ENCODE measurements at regions not wholly inside any gene's neighbourhood (a gene's known extent, or its start where the extent isn't known, plus 50 kb on each side); places are given as distances from the start of the nearest gene placed in this dataset.
"Not testable (repeated sequence)": the region's sequence is repeated elsewhere in the genome, so short reads cannot be mapped to it uniquely, and the experiment has no call there.

- Histone ChIP-seq H3K4me1 (ENCODE audit: insufficient read depth) (peaks cover 6% of the 10 kb centered on the region), H3K9me2 (replicated peaks; ENCODE audit: insufficient read depth) (no peaks in the 10 kb centered on the region), H4K20me1 (ENCODE audit: insufficient read depth, poor library complexity, severe bottlenecking) (no peaks in the 10 kb centered on the region), H3K36me3 (replicated peaks; ENCODE audit: insufficient read depth, low read depth) (no peaks in the 10 kb centered on the region), H2AFZ (no peak overlapping the region), H3K27me3 (peaks cover 38% of the 10 kb centered on the region), H3K27ac (no peak overlapping the region), H3K9me3 (ENCODE audit: low read depth) (no peaks in the 10 kb centered on the region), H3K79me2 (no peaks in the 10 kb centered on the region), H3K4me2 (no peak overlapping the region), H3K4me3 (no peak overlapping the region)
- 77% methylated on average over 3 of the region's 3 CpGs for WGBS (ENCODE audit: low lambda C conversion rate, missing lambda C conversion rate)
- TF ChIP-seq EZH2 (IDR thresholded peaks at IDR 0.05; ENCODE audit: borderline replicate concordance) (no peak), EZH2phosphoT487 (IDR thresholded peaks at IDR 0.05; ENCODE audit: low read depth, severe bottlenecking, unreplicated experiment) (no peak)
- TF ChIP-seq, protein P1, sequence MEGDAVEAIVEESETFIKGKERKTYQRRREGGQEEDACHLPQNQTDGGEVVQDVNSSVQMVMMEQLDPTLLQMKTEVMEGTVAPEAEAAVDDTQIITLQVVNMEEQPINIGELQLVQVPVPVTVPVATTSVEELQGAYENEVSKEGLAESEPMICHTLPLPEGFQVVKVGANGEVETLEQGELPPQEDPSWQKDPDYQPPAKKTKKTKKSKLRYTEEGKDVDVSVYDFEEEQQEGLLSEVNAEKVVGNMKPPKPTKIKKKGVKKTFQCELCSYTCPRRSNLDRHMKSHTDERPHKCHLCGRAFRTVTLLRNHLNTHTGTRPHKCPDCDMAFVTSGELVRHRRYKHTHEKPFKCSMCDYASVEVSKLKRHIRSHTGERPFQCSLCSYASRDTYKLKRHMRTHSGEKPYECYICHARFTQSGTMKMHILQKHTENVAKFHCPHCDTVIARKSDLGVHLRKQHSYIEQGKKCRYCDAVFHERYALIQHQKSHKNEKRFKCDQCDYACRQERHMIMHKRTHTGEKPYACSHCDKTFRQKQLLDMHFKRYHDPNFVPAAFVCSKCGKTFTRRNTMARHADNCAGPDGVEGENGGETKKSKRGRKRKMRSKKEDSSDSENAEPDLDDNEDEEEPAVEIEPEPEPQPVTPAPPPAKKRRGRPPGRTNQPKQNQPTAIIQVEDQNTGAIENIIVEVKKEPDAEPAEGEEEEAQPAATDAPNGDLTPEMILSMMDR (IDR thresholded peaks at IDR 0.05; ENCODE audit: poor library complexity), result no peak
- DNase-seq (ENCODE audit: low spot score), result no peak
Observed at GRCh38 chr6:166251211-166251610, 57.0 kb downstream of the PRR18 start.

- H3K36me3 ChIP-seq (replicated peaks; ENCODE audit: insufficient read depth, low read depth); H3K4me3 ChIP-seq; H3K9me3 ChIP-seq (ENCODE audit: low read depth); DNase-seq (ENCODE audit: low spot score); H3K27ac ChIP-seq; H3K9me2 ChIP-seq (replicated peaks; ENCODE audit: insufficient read depth); H3K79me2 ChIP-seq; H4K20me1 ChIP-seq (ENCODE audit: insufficient read depth, poor library complexity, severe bottlenecking); H2AFZ ChIP-seq; H3K4me2 ChIP-seq; H3K4me1 ChIP-seq (ENCODE audit: insufficient read depth): not testable (repeated sequence)
- peaks cover 30% of the 10 kb centered on the region for H3K27me3 ChIP-seq
- 90% methylated on average over 16 of the region's 16 CpGs for WGBS (ENCODE audit: low lambda C conversion rate, missing lambda C conversion rate)
Observed at GRCh38 chr6:166249061-166249785, 59.0 kb downstream of the PRR18 start.

DNA sequence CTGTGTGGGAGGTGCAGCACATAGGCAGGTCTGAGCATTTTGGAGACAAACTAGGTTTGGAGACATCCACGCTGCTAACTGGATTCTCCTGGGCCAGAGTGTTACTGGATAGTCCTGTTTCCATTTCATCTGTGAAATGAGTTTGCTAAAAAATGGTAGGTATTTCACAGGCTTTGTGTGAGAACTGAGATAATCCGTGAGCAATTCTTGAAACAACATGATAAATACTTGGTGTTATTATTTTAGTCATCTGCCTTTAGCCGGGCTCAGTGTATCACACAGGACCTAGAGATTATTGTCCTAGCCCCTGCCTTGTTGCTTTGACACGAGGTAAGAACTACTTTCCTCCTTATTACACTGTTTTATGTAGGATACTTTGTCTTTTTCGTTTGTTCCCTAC is 63.0 kb downstream of the PRR18 start:
- Histone ChIP-seq H3K4me1 (ENCODE audit: insufficient read depth) (no peaks in the 10 kb centered on the region), H4K20me1 (ENCODE audit: insufficient read depth, poor library complexity, severe bottlenecking) (no peaks in the 10 kb centered on the region), H3K4me2 (no peak overlapping the region), H3K36me3 (replicated peaks; ENCODE audit: insufficient read depth, low read depth) (no peaks in the 10 kb centered on the region), H3K27me3 (peaks cover 24% of the 10 kb centered on the region), H3K9me3 (ENCODE audit: low read depth) (no peaks in the 10 kb centered on the region), H2AFZ (no peak overlapping the region), H3K27ac (no peak overlapping the region), H3K9me2 (replicated peaks; ENCODE audit: insufficient read depth) (no peaks in the 10 kb centered on the region), H3K79me2 (no peaks in the 10 kb centered on the region), H3K4me3 (no peak overlapping the region)
- no peak for DNase-seq (ENCODE audit: low spot score)
- 72% methylated on average over 5 of the region's 5 CpGs for WGBS (ENCODE audit: low lambda C conversion rate, missing lambda C conversion rate)
- TF ChIP-seq EZH2phosphoT487 (IDR thresholded peaks at IDR 0.05; ENCODE audit: low read depth, severe bottlenecking, unreplicated experiment) (no peak), EZH2 (IDR thresholded peaks at IDR 0.05; ENCODE audit: borderline replicate concordance) (no peak)
- TF ChIP-seq, protein P1 (IDR thresholded peaks at IDR 0.05; ENCODE audit: poor library complexity), result no peak

DNA sequence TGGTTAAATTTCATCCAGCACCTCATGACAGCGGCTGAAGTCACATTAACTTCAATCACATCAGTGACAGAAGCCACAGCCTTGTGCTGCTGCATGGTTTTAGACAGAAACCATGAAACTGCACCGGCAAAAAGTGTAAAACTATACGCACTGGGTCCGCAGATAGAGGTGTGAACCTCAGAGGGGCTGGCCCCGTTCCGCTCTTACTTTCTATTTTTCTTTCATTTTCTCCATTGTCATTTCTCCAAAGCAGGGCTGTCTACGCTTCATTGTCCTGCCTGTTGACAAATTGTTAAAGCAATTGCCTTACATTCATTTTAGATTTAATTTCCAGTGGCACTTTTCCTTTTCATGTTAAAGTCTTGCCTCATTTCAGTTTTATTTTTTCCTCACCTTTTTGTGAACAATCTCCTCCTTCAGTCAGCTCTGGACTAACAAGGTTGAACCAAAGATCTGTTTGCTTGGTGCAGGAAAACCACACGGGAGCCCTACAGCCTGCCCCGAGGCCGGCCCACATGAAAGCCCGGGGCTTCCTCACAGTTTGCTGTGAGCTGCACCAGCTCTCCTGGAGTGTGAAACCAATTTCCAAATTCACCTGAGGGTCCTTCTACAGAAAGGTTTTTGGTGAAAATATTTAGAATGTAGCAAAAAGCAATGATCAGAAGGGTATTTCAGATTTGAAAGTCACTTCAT is 63.7 kb downstream of the PRR18 start:
- WGBS (ENCODE audit: low lambda C conversion rate, missing lambda C conversion rate), result 71% methylated on average over 11 of the region's 11 CpGs
- no peak overlapping the region for H3K4me3 ChIP-seq

More for the DNA sequence above, 63.7 kb downstream of the PRR18 start:
- H3K27me3 ChIP-seq, result peaks cover 24% of the 10 kb centered on the region
- no peak for DNase-seq (ENCODE audit: low spot score)
- no peaks in the 10 kb centered on the region for H3K9me3 ChIP-seq (ENCODE audit: low read depth)
- H3K4me2 ChIP-seq, result no peak overlapping the region
- H3K27ac ChIP-seq, result no peak overlapping the region
- no peaks in the 10 kb centered on the region for H3K36me3 ChIP-seq (replicated peaks; ENCODE audit: insufficient read depth, low read depth)
- TF ChIP-seq, protein P1 (IDR thresholded peaks at IDR 0.05; ENCODE audit: poor library complexity), result no peak
- TF ChIP-seq EZH2 (IDR thresholded peaks at IDR 0.05; ENCODE audit: borderline replicate concordance) (no peak), EZH2phosphoT487 (IDR thresholded peaks at IDR 0.05; ENCODE audit: low read depth, severe bottlenecking, unreplicated experiment) (no peak)
- no peak overlapping the region for H2AFZ ChIP-seq
- no peaks in the 10 kb centered on the region for H3K4me1 ChIP-seq (ENCODE audit: insufficient read depth)
- H4K20me1 ChIP-seq (ENCODE audit: insufficient read depth, poor library complexity, severe bottlenecking), result no peaks in the 10 kb centered on the region
- no peaks in the 10 kb centered on the region for H3K9me2 ChIP-seq (replicated peaks; ENCODE audit: insufficient read depth)
- no peaks in the 10 kb centered on the region for H3K79me2 ChIP-seq
